ENCODE measurements at regions not wholly inside any gene's neighbourhood (a gene's known extent, or its start where the extent isn't known, plus 50 kb on each side); places are given as distances from the start of the nearest gene placed in this dataset.

- no peak for TF ChIP-seq POLR2A (IDR thresholded peaks at IDR 0.05)
- no peak for TF ChIP-seq CTCF (IDR thresholded peaks at IDR 0.05)
Measured at GRCh38 chr9:7340451-7340850, 459.1 kb downstream of the DMAC1 start.

Data from right lobe of liver (tissue), 4 donors.